ENCODE measurements at regions not wholly inside any gene's neighbourhood (a gene's known extent, or its start where the extent isn't known, plus 50 kb on each side); places are given as distances from the start of the nearest gene placed in this dataset.

- ChIA-PET CTCF (no interaction called here), POLR2A (no interaction called here)
These were observed 135.0 kb upstream of the OTX2 start for GRCh38 chr14:56945291-56945690.

GRCh38 chr14:56944397-56944796 lies 134.1 kb upstream of the OTX2 start:
- CTCF ChIA-PET = no interaction called here
- POLR2A ChIA-PET = no interaction called here

- CTCF ChIA-PET = no interaction called here
- POLR2A ChIA-PET = no interaction called here
These were observed 123.2 kb upstream of the OTX2 start for GRCh38 chr14:56933446-56933845.

- POLR2A ChIA-PET = no interaction called here
- CTCF ChIA-PET = no interaction called here
These were observed 108.7 kb upstream of the OTX2 start for GRCh38 chr14:56918849-56919574.

- CTCF ChIA-PET = no interaction called here
- POLR2A ChIA-PET = no interaction called here
These were observed 95.0 kb upstream of the OTX2 start for GRCh38 chr14:56905282-56905681.

GRCh38 chr14:56903304-56903969 lies 93.2 kb upstream of the OTX2 start:
- CTCF ChIA-PET = no interaction called here
- POLR2A ChIA-PET = no interaction called here

- POLR2A ChIA-PET = no interaction called here
- CTCF ChIA-PET = no interaction called here
These were observed 92.1 kb upstream of the OTX2 start for GRCh38 chr14:56902385-56902784.

- ChIA-PET POLR2A (no interaction called here), CTCF (interaction anchor here (1.4 kb wide), 1 partner anchor 10 kb away, joined by 3 read pairs; no protein-coding TSS in a partner anchor)
These were observed 90.4 kb upstream of the OTX2 start for GRCh38 chr14:56900726-56901125.

GRCh38 chr14:56899829-56900228 lies 89.5 kb upstream of the OTX2 start:
- POLR2A ChIA-PET = no interaction called here
- CTCF ChIA-PET = no interaction called here

GRCh38 chr14:56896922-56897321 lies 86.6 kb upstream of the OTX2 start:
- CTCF ChIA-PET = no interaction called here

GRCh38 chr14:56896231-56896630 lies 86.0 kb upstream of the OTX2 start:
- ChIA-PET CTCF (no interaction called here), POLR2A (no interaction called here)

More at GRCh38 chr14:56896922-56897321, 86.6 kb upstream of the OTX2 start:
- POLR2A ChIA-PET = no interaction called here

- POLR2A ChIA-PET = no interaction called here
These were observed 84.9 kb upstream of the OTX2 start for GRCh38 chr14:56895154-56895553.

GRCh38 chr14:56894591-56894991 lies 84.3 kb upstream of the OTX2 start:
- ChIA-PET CTCF (no interaction called here), POLR2A (no interaction called here)

More at GRCh38 chr14:56895154-56895553, 84.9 kb upstream of the OTX2 start:
- CTCF ChIA-PET = no interaction called here

- CTCF ChIA-PET = no interaction called here
- POLR2A ChIA-PET = no interaction called here
These were observed 82.7 kb upstream of the OTX2 start for GRCh38 chr14:56892959-56893358.

GRCh38 chr14:56891226-56891625 lies 80.9 kb upstream of the OTX2 start:
- POLR2A ChIA-PET = no interaction called here
- CTCF ChIA-PET = no interaction called here

- POLR2A ChIA-PET = no interaction called here
- CTCF ChIA-PET = no interaction called here
These were observed 79.4 kb upstream of the OTX2 start for GRCh38 chr14:56889705-56890104.

- CTCF ChIA-PET = no interaction called here
These were observed 78.0 kb upstream of the OTX2 start for GRCh38 chr14:56888274-56888673.

GRCh38 chr14:56887216-56887615 lies 76.9 kb upstream of the OTX2 start:
- POLR2A ChIA-PET = no interaction called here
- CTCF ChIA-PET = no interaction called here

More at GRCh38 chr14:56888274-56888673, 78.0 kb upstream of the OTX2 start:
- POLR2A ChIA-PET = no interaction called here

GRCh38 chr14:56886471-56887062 lies 76.3 kb upstream of the OTX2 start:
- CTCF ChIA-PET = no interaction called here
- POLR2A ChIA-PET = no interaction called here

- CTCF ChIA-PET = no interaction called here
These were observed 75.5 kb upstream of the OTX2 start for GRCh38 chr14:56885825-56886224.

GRCh38 chr14:56884617-56885016 lies 74.3 kb upstream of the OTX2 start:
- ChIA-PET CTCF (no interaction called here), POLR2A (no interaction called here)

More at GRCh38 chr14:56885825-56886224, 75.5 kb upstream of the OTX2 start:
- POLR2A ChIA-PET = no interaction called here

- POLR2A ChIA-PET = no interaction called here
- CTCF ChIA-PET = no interaction called here
These were observed 70.9 kb upstream of the OTX2 start for GRCh38 chr14:56881181-56881580.
